DND-41 (cell line): ENCODE measurements at regions not wholly inside any gene's neighbourhood (a gene's known extent, or its start where the extent isn't known, plus 50 kb on each side); places are given as distances from the start of the nearest gene placed in this dataset.
"Not testable (repeated sequence)": the region's sequence is repeated elsewhere in the genome, so short reads cannot be mapped to it uniquely, and the experiment has no call there.

ENCODE experiments used
- ATAC-seq: fragments of 200-7000 bp; cut with Tn5 transposase; 3 replicates; pipeline ENCODE4 v1.9.1; 2021; ENCODE audit warnings: low read depth; ENCODE audit not compliant: insufficient read depth
- DNase-seq: peaks from one replicate; pipeline ENCODE4 v3.0.0-alpha.2; 2020
- H2AFZ ChIP-seq: 2 replicates; pipeline ENCODE4 v1.6.0; 2012; ENCODE audit warnings: low read depth, low read length
- H3K27ac ChIP-seq: 2 replicates; pipeline ENCODE4 v1.5.1; 2012; ENCODE audit warnings: low read length, inconsistent platforms
- H3K27me3 ChIP-seq: fragments of 200-600 bp; sonication (generic); 2 replicates; pipeline ENCODE4 v1.6.0; 2012; ENCODE audit warnings: low read length, mild to moderate bottlenecking, inconsistent platforms; ENCODE audit not compliant: insufficient read depth, poor library complexity
- H3K36me3 ChIP-seq: 2 replicates; pipeline ENCODE4 v1.5.1; 2012; ENCODE audit warnings: low read length, inconsistent platforms; ENCODE audit not compliant: insufficient read depth
- H3K4me1 ChIP-seq: 2 replicates; pipeline ENCODE4 v1.5.1; 2012; ENCODE audit warnings: mild to moderate bottlenecking, low read length; ENCODE audit not compliant: insufficient read depth
- H3K4me2 ChIP-seq: 2 replicates; pipeline ENCODE4 v1.6.0; 2012; ENCODE audit warnings: mild to moderate bottlenecking, moderate library complexity, low read length, inconsistent platforms; ENCODE audit not compliant: insufficient read depth
- H3K4me3 ChIP-seq, 2 experiments: fragments of 200-600 bp in 1 of 2; shearing (Covaris generic) in 1 of 2; 2 replicates each; pipeline ENCODE4 v1.5.1; 2012 to 2016; ENCODE audit warnings: inconsistent platforms in 2 of 2, low read length in 2 of 2, mild to moderate bottlenecking in 2 of 2, low read depth in 1 of 2, moderate library complexity in 1 of 2
- H3K79me2 ChIP-seq: 2 replicates; pipeline ENCODE4 v1.6.0; 2012; ENCODE audit warnings: low read length, inconsistent platforms; ENCODE audit not compliant: insufficient read depth
- H3K9ac ChIP-seq: 2 replicates; pipeline ENCODE4 v1.6.0; 2012; ENCODE audit warnings: low read depth, mild to moderate bottlenecking, inconsistent platforms, low read length, moderate library complexity
- H3K9me3 ChIP-seq: 2 replicates; pipeline ENCODE4 v1.5.1; 2012; ENCODE audit warnings: low read length, moderate library complexity, mild to moderate bottlenecking, inconsistent platforms; ENCODE audit not compliant: insufficient read depth, severe bottlenecking
- H4K20me1 ChIP-seq: 2 replicates; pipeline ENCODE4 v1.6.0; 2012; ENCODE audit warnings: low read length; ENCODE audit not compliant: insufficient read depth
- CTCF ChIP-seq: IDR thresholded peaks from 2 replicates; pipeline ENCODE4 v1.5.1; 2012; ENCODE audit warnings: borderline replicate concordance, low read length, moderate library complexity, mild to moderate bottlenecking; ENCODE audit not compliant: poor library complexity, severe bottlenecking; ENCODE audit errors: extremely low read depth
- EZH2 ChIP-seq: IDR thresholded peaks from 3 replicates; pipeline ENCODE4 v1.6.1; 2012; ENCODE audit warnings: borderline replicate concordance, low read depth, mild to moderate bottlenecking, moderate library complexity, low read length, inconsistent platforms; ENCODE audit not compliant: severe bottlenecking

- H3K27ac ChIP-seq, result no peak overlapping the region
- no peaks in the 10 kb centered on the region for H3K27me3 ChIP-seq
- no peaks in the 10 kb centered on the region for H3K9me3 ChIP-seq
- no peak for DNase-seq
- no peaks in the 10 kb centered on the region for H3K4me1 ChIP-seq
- H3K4me3 ChIP-seq, result no peak overlapping the region
- H3K9ac ChIP-seq, result no peak overlapping the region
- no peaks in the 10 kb centered on the region for H3K79me2 ChIP-seq
- no peaks in the 10 kb centered on the region for H4K20me1 ChIP-seq
- no peak for ATAC-seq
- no peak for TF ChIP-seq EZH2
- TF ChIP-seq CTCF, result no peak
- no peak overlapping the region for H2AFZ ChIP-seq
- H3K36me3 ChIP-seq, result no peaks in the 10 kb centered on the region
- no peak overlapping the region for H3K4me2 ChIP-seq
Observed at GRCh38 chr13:62407871-62408270, 992.2 kb upstream of the PCDH20 start.

- Histone ChIP-seq H3K4me2 (no peak overlapping the region), H3K79me2 (no peaks in the 10 kb centered on the region), H3K9me3 (no peaks in the 10 kb centered on the region), H2AFZ (no peak overlapping the region), H3K27me3 (no peaks in the 10 kb centered on the region), H3K4me1 (no peaks in the 10 kb centered on the region), H3K9ac (no peak overlapping the region), H3K27ac (no peak overlapping the region), H3K4me3 (no peak overlapping the region), H4K20me1 (no peaks in the 10 kb centered on the region), H3K36me3 (no peaks in the 10 kb centered on the region)
- ATAC-seq (no peak), DNase-seq (no peak)
- no peak for TF ChIP-seq CTCF
- TF ChIP-seq EZH2, result no peak
Observed at GRCh38 chr13:62388515-62388914, 972.9 kb upstream of the PCDH20 start.

GRCh38 chr13:62387647-62388046, 972.0 kb upstream of the PCDH20 start:
- Histone ChIP-seq H3K9me3 (no peaks in the 10 kb centered on the region), H3K27ac (no peak overlapping the region), H3K79me2 (no peaks in the 10 kb centered on the region), H3K4me1 (no peaks in the 10 kb centered on the region), H4K20me1 (no peaks in the 10 kb centered on the region), H3K36me3 (no peaks in the 10 kb centered on the region), H3K9ac (no peak overlapping the region), H2AFZ (no peak overlapping the region), H3K4me2 (no peak overlapping the region), H3K4me3 (no peak overlapping the region), H3K27me3 (no peaks in the 10 kb centered on the region)
- TF ChIP-seq EZH2 (no peak), CTCF (peak; percentile 36)
- DNase-seq, result no peak
- ATAC-seq, result no peak

- ATAC-seq, H4K20me1 ChIP-seq, DNase-seq, H3K9ac ChIP-seq, H3K27ac ChIP-seq, H3K79me2 ChIP-seq, H3K9me3 ChIP-seq, H3K36me3 ChIP-seq, H3K4me3 ChIP-seq, H3K4me2 ChIP-seq, H3K4me1 ChIP-seq, H3K27me3 ChIP-seq, H2AFZ ChIP-seq: not testable (repeated sequence)
Observed at GRCh38 chr13:62379241-62379640, 963.6 kb upstream of the PCDH20 start.
